ENCODE measurements at regions not wholly inside any gene's neighbourhood (a gene's known extent, or its start where the extent isn't known, plus 50 kb on each side); places are given as distances from the start of the nearest gene placed in this dataset.

GRCh38 chr18:28575123-28575522, 398.2 kb upstream of the CDH2 start:
- Histone ChIP-seq H4K91ac (replicated peaks; ENCODE audit: insufficient read length, low read length) (no peak overlapping the region), H4K5ac (ENCODE audit: insufficient read length, low read depth, low read length) (no peak overlapping the region), H3K14ac (ENCODE audit: insufficient read length) (no peak overlapping the region), H2AFZ (ENCODE audit: low read length) (no peak overlapping the region), H4K20me1 (replicated peaks in 1 of 2; ENCODE audit: control insufficient read depth in 1 of 2, insufficient read depth in 2 of 2, low read length in 2 of 2) (no peaks in the 10 kb centered on the region), H2BK20ac (ENCODE audit: low read length) (no peak overlapping the region), H3K18ac (ENCODE audit: extremely low read depth, low read length) (no peak overlapping the region), H2BK15ac (ENCODE audit: low read length) (no peak overlapping the region), H3K4me1 (replicated peaks in 1 of 4; ENCODE audit: control insufficient read depth in 3 of 4, insufficient read depth in 4 of 4, low read length in 3 of 4) (peaks cover 2 to 5% (median 3%) of the 10 kb centered on the region in 4 experiments; a peak in 2 of 7 replicates), H3K9ac (replicated peaks in 1 of 4; ENCODE audit: extremely low read depth in 1 of 4, low read depth in 3 of 4, low read length in 3 of 4) (no peak overlapping the region), H3K27ac (ENCODE audit: low read depth, low read length) (no peak overlapping the region), H2BK5ac (ENCODE audit: low read depth, low read length) (no peak overlapping the region), H2BK120ac (replicated peaks; ENCODE audit: low read depth, low read length) (no peak overlapping the region), H3K27me3 (replicated peaks in 1 of 4; ENCODE audit: control insufficient read depth in 3 of 4, extremely low read depth in 1 of 4, insufficient read depth in 3 of 4, low read length in 3 of 4) (no peaks in the 10 kb centered on the region), H3K23ac (ENCODE audit: insufficient read length) (no peak overlapping the region), H3K36me3 (ENCODE audit: control insufficient read depth in 2 of 4, insufficient read depth in 4 of 4, low read length in 3 of 4) (no peaks in the 10 kb centered on the region), H3K56ac (replicated peaks; ENCODE audit: insufficient read length, low read depth, low read length) (no peak overlapping the region), H3K4me2 (ENCODE audit: insufficient read depth in 1 of 2, low read depth in 2 of 2, low read length in 2 of 2) (no peak overlapping the region), H3K79me2 (ENCODE audit: control insufficient read depth in 1 of 2, insufficient read depth in 2 of 2, low read length in 2 of 2) (no peaks in the 10 kb centered on the region), H3K4ac (replicated peaks; ENCODE audit: insufficient read length, low read depth, low read length) (no peak overlapping the region), H4K8ac (ENCODE audit: extremely low read depth, insufficient read depth, low read length) (no peak overlapping the region), H3K9me3 (ENCODE audit: insufficient read depth in 2 of 2, low read depth in 1 of 2, low read length in 1 of 2) (no peaks in the 10 kb centered on the region), H3K23me2 (ENCODE audit: low read depth, low read length) (no peaks in the 10 kb centered on the region), H2AK5ac (ENCODE audit: low read depth, low read length) (no peak overlapping the region), H3K4me3 (ENCODE audit: extremely low read depth in 1 of 4, insufficient read depth in 2 of 4, low read depth in 3 of 4, low read length in 4 of 4) (no peak overlapping the region), H3K79me1 (ENCODE audit: low read depth, low read length) (no peaks in the 10 kb centered on the region), H2BK12ac (ENCODE audit: low read depth, low read length) (no peak overlapping the region)
- DNase-seq (ENCODE audit: low read depth in 1 of 2, low spot score in 2 of 2) (no peak), FAIRE-seq (no peak)
- CTCF ChIA-PET (ENCODE audit: partially characterized antibody): interaction anchor here (0.8 to 1.2 kb wide), 2 partner anchors 9 to 14 kb away, joined by 3 read pairs; no protein-coding TSS in a partner anchor
- WGBS, 2 experiments (ENCODE audit: extremely low coverage in 1 of 2, insufficient coverage in 1 of 2, insufficient read length in 1 of 2, insufficient replicate concordance in 2 of 2, low coverage in 1 of 2, low lambda C conversion rate in 2 of 2, missing lambda C conversion rate in 1 of 2): 100% methylated on average over 3 of the region's 3 CpGs; no CpG with 5 or more reads in 1 of the 2 experiments
- no peak for TF ChIP-seq SUZ12 (IDR thresholded peaks at IDR 0.05; ENCODE audit: low read length)
- no peak for TF ChIP-seq BCL11A (IDR thresholded peaks at IDR 0.05; ENCODE audit: low read depth in 2 of 2, low read length in 2 of 2)
- no peak for TF ChIP-seq TEAD4 (IDR thresholded peaks at IDR 0.05; ENCODE audit: low read depth, low read length)
- no peak for TF ChIP-seq RBBP5 (IDR thresholded peaks at IDR 0.05; ENCODE audit: borderline replicate concordance, low read depth, low read length)
- TF ChIP-seq TCF12 (IDR thresholded peaks at IDR 0.05; ENCODE audit: low read depth, low read length): no peak
- no peak for TF ChIP-seq CBX5 (IDR thresholded peaks at IDR 0.05; ENCODE audit: low read depth, low read length)
- TF ChIP-seq YY1 (IDR thresholded peaks at IDR 0.05; ENCODE audit: low read depth, low read length): no peak
- no peak for TF ChIP-seq TAF7 (optimal IDR thresholded peaks at IDR 0.05; ENCODE audit: borderline replicate concordance, low read depth, low read length)
- no peak for TF ChIP-seq FOSL1 (IDR thresholded peaks at IDR 0.05; ENCODE audit: insufficient read depth, low read depth, low read length)
- no peak for TF ChIP-seq ATF3 (IDR thresholded peaks at IDR 0.05; ENCODE audit: insufficient read depth, low read depth, low read length)
- TF ChIP-seq MAFK (IDR thresholded peaks at IDR 0.05; ENCODE audit: low read depth, low read length): no peak
- TF ChIP-seq SIX5 (IDR thresholded peaks at IDR 0.05; ENCODE audit: low read depth, low read length): no peak
- no peak for TF ChIP-seq EZH2 (IDR thresholded peaks at IDR 0.05; ENCODE audit: low read depth, low read length, severe bottlenecking)
- TF ChIP-seq RNF2 (IDR thresholded peaks at IDR 0.05; ENCODE audit: borderline replicate concordance, low read depth, low read length, missing control alignments, poor library complexity, severe bottlenecking): no peak
- TF ChIP-seq ASH2L (IDR thresholded peaks at IDR 0.05; ENCODE audit: low read length): no peak
- POLR2A ChIA-PET (ENCODE audit: partially characterized antibody): no interaction called here
